HEK293 (cell line): ENCODE measurements at regions not wholly inside any gene's neighbourhood (a gene's known extent, or its start where the extent isn't known, plus 50 kb on each side); places are given as distances from the start of the nearest gene placed in this dataset.

Experiments
- CTCF ChIA-PET: fragments of 350-600 bp; formaldehyde crosslinking; extraction: SDS; loops from one replicate; lab custom pipeline; 2021; ENCODE audit warnings: antibody characterized with exemption; lab: Yijun Ruan, JAX
- POLR2A ChIA-PET: fragments of 300-600 bp; formaldehyde crosslinking; extraction: SDS; loops from one replicate; lab custom pipeline; 2020; ENCODE audit warnings: antibody characterized with exemption, inconsistent platforms; lab: Yijun Ruan, JAX
- H3K27ac ChIP-seq: fragments of 200-500 bp; sonication (Bioruptor generic); 2 replicates; pipeline ENCODE4 v1.5.1; 2014; ENCODE audit warnings: low read depth, low read length, control low read depth, inconsistent platforms; ENCODE audit errors: extremely low read depth
- H3K36me3 ChIP-seq, 2 experiments: fragments of 200-500 bp in 1 of 2; sonication (Bioruptor generic) in 1 of 2; 1 replicate in 1 of 2; 2 replicates in 1 of 2; pipeline ENCODE4 v1.5.1; 2014 to 2017; ENCODE audit warnings: inconsistent platforms in 2 of 2, low read length in 2 of 2; ENCODE audit not compliant: control insufficient read depth in 2 of 2, insufficient read depth in 1 of 2
- H3K4me1 ChIP-seq: fragments of 200-500 bp; sonication (Bioruptor generic); 2 replicates; pipeline ENCODE4 v1.5.1; 2014; ENCODE audit warnings: mild to moderate bottlenecking, low read length, inconsistent platforms; ENCODE audit not compliant: control insufficient read depth, insufficient read depth
- H3K4me3 ChIP-seq: 2 replicates; pipeline ENCODE4 v1.5.1; 2011; ENCODE audit warnings: low read depth, mild to moderate bottlenecking, control low read depth, low read length, moderate library complexity
- H3K9me3 ChIP-seq: fragments of 200-500 bp; sonication (Bioruptor generic); 2 replicates; pipeline ENCODE4 v1.5.1; 2014; ENCODE audit warnings: low read depth, low read length, inconsistent platforms; ENCODE audit not compliant: control insufficient read depth, insufficient read depth
- KLF8 ChIP-seq: fragments of 450-650 bp; formaldehyde crosslinking; IDR thresholded peaks from 2 replicates; pipeline ENCODE4 v1.5.1; 2016; ENCODE audit warnings: missing biosample characterization, missing genetic modification characterization
- MYNN ChIP-seq: fragments of 450-650 bp; formaldehyde crosslinking; IDR thresholded peaks from 2 replicates; pipeline ENCODE4 v1.5.1; 2016; ENCODE audit warnings: missing biosample characterization, missing genetic modification characterization, borderline replicate concordance
- PRDM1 ChIP-seq: fragments of 450-650 bp; formaldehyde crosslinking; IDR thresholded peaks from 2 replicates; pipeline ENCODE4; 2016; ENCODE audit warnings: missing biosample characterization, missing genetic modification characterization
- ZBTB26 ChIP-seq: fragments of 450-650 bp; formaldehyde crosslinking; optimal IDR thresholded peaks from 2 replicates; pipeline ENCODE3; 2016; ENCODE audit warnings: missing biosample characterization, mild to moderate bottlenecking, missing genetic modification characterization
- ZFHX2 ChIP-seq: fragments of 450-650 bp; formaldehyde crosslinking; conservative IDR thresholded peaks from 2 replicates; pipeline ENCODE4 v1.5.1; 2016; ENCODE audit warnings: missing biosample characterization, missing genetic modification characterization
- ZIC2 ChIP-seq: fragments of 450-650 bp; formaldehyde crosslinking; IDR thresholded peaks from 2 replicates; pipeline ENCODE4 v1.5.1; 2016; ENCODE audit warnings: missing biosample characterization, missing genetic modification characterization
- ZNF133 ChIP-seq: fragments of 450-650 bp; formaldehyde crosslinking; IDR thresholded peaks from 2 replicates; pipeline ENCODE4 v1.5.1; 2016; ENCODE audit warnings: missing biosample characterization, missing genetic modification characterization
- ZNF146 ChIP-seq: fragments of 450-650 bp; formaldehyde crosslinking; IDR thresholded peaks from 2 replicates; pipeline ENCODE4 v1.5.1; 2016; ENCODE audit warnings: missing biosample characterization, missing genetic modification characterization
- ZNF155 ChIP-seq: fragments of 450-650 bp; formaldehyde crosslinking; IDR thresholded peaks from 2 replicates; pipeline ENCODE4 v1.5.1; 2016; ENCODE audit warnings: missing biosample characterization, missing genetic modification characterization
- ZNF16 ChIP-seq: fragments of 450-650 bp; formaldehyde crosslinking; IDR thresholded peaks from 2 replicates; pipeline ENCODE4 v1.5.1; 2016; ENCODE audit warnings: low read depth, missing biosample characterization, missing genetic modification characterization
- ZNF184 ChIP-seq: fragments of 450-650 bp; IDR thresholded peaks from 2 replicates; pipeline ENCODE4 v1.5.1; 2018; ENCODE audit warnings: missing biosample characterization, mild to moderate bottlenecking, missing genetic modification characterization
- ZNF239 ChIP-seq: fragments of 450-650 bp; formaldehyde crosslinking; IDR thresholded peaks from 2 replicates; pipeline ENCODE4 v1.5.1; 2016; ENCODE audit warnings: missing biosample characterization, missing genetic modification characterization
- ZNF473 ChIP-seq: fragments of 450-650 bp; formaldehyde crosslinking; IDR thresholded peaks from 2 replicates; pipeline ENCODE4 v1.5.1; 2017; ENCODE audit warnings: missing biosample characterization, missing genetic modification characterization
- ZNF530 ChIP-seq: fragments of 450-650 bp; formaldehyde crosslinking; IDR thresholded peaks from 2 replicates; pipeline ENCODE4 v1.5.1; 2016; ENCODE audit warnings: low read depth, missing biosample characterization, missing genetic modification characterization
- ZNF624 ChIP-seq: fragments of 450-650 bp; formaldehyde crosslinking; IDR thresholded peaks from 2 replicates; pipeline ENCODE4 v1.5.1; 2017; ENCODE audit warnings: missing biosample characterization, missing genetic modification characterization
- ZSCAN4 ChIP-seq: fragments of 450-650 bp; formaldehyde crosslinking; IDR thresholded peaks from 2 replicates; pipeline ENCODE4 v1.5.1; 2017; ENCODE audit warnings: missing biosample characterization, missing genetic modification characterization
- ZSCAN5A ChIP-seq: fragments of 450-650 bp; formaldehyde crosslinking; IDR thresholded peaks from 2 replicates; pipeline ENCODE4 v1.5.1; 2016; ENCODE audit warnings: missing biosample characterization, missing genetic modification characterization
- TF ChIP-seq, protein P1 (sequence below): fragments of 450-650 bp; formaldehyde crosslinking; IDR thresholded peaks from 2 replicates; pipeline ENCODE4 v1.5.1; 2016; ENCODE audit warnings: missing biosample characterization, missing genetic modification characterization
- TF ChIP-seq, protein P2 (sequence below): fragments of 450-650 bp; IDR thresholded peaks from 2 replicates; pipeline ENCODE4 v1.5.1; 2018; ENCODE audit warnings: missing biosample characterization, mild to moderate bottlenecking, missing genetic modification characterization
- TF ChIP-seq, protein P3 (sequence below): fragments of 450-650 bp; formaldehyde crosslinking; IDR thresholded peaks from 2 replicates; pipeline ENCODE4 v1.5.1; 2016; ENCODE audit warnings: missing biosample characterization, missing genetic modification characterization
- TF ChIP-seq, protein P4 (sequence below): fragments of 450-650 bp; formaldehyde crosslinking; IDR thresholded peaks from 2 replicates; pipeline ENCODE4; 2016; ENCODE audit warnings: missing biosample characterization, missing genetic modification characterization

DNA sequence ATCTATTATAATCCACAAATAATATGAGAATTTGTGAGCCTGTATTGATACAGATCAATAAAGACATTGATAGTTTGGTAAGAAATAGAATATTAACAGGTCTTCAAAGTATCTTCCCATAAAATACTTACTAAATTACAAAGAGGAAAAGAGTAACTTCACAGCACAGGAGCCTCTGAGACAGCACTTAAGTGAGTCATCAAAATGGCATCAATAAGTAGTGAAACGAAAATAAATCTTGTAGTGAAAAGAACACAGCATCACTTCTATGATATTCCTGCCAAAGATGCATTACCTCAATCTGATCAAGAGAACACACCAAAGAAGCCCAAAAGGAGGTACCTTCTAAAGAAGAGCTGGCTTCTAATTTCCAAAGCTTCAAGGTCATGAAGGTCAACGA, 116.4 kb downstream of the CBLN2 start:
- H3K4me1 ChIP-seq: no peaks in the 10 kb centered on the region
- no peaks in the 10 kb centered on the region for H3K36me3 ChIP-seq
- no peaks in the 10 kb centered on the region for H3K9me3 ChIP-seq
- ChIA-PET POLR2A (no interaction called here), CTCF (no interaction called here)
- TF ChIP-seq ZNF133 (no peak), KLF8 (tag by site-specific recombination) (no peak), ZNF184 (tag by site-specific recombination) (no peak), ZNF239 (tag by site-specific recombination) (no peak), ZIC2 (no peak), ZFHX2 (tag by site-specific recombination) (no peak)
- no peak overlapping the region for H3K4me3 ChIP-seq
- no peak overlapping the region for H3K27ac ChIP-seq

DNA sequence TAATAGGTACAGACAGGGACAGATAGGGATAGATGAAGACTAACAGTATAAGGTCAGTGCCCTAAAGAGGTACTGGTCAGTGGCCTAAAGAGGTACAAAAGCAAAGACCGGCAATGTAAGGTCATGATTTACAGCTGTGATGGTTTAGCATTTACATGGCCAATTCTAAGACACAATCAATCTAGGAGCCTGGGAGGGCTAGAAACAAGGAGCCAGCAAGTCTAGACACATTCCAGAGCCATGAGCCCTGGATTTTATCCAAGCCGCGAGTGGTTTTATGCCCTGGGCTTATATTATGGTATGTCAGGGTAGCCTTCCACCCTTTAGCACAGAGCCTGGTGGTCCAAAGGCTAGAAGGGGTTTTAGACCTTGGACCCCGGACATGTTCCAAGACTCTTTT, 124.2 kb downstream of the CBLN2 start:
- TF ChIP-seq ZNF473 (no peak), ZBTB26 (tag by site-specific recombination) (no peak), PRDM1 (tag by site-specific recombination) (no peak)
- TF ChIP-seq, protein P1, sequence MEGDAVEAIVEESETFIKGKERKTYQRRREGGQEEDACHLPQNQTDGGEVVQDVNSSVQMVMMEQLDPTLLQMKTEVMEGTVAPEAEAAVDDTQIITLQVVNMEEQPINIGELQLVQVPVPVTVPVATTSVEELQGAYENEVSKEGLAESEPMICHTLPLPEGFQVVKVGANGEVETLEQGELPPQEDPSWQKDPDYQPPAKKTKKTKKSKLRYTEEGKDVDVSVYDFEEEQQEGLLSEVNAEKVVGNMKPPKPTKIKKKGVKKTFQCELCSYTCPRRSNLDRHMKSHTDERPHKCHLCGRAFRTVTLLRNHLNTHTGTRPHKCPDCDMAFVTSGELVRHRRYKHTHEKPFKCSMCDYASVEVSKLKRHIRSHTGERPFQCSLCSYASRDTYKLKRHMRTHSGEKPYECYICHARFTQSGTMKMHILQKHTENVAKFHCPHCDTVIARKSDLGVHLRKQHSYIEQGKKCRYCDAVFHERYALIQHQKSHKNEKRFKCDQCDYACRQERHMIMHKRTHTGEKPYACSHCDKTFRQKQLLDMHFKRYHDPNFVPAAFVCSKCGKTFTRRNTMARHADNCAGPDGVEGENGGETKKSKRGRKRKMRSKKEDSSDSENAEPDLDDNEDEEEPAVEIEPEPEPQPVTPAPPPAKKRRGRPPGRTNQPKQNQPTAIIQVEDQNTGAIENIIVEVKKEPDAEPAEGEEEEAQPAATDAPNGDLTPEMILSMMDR (tag by site-specific recombination): no peak
- Histone ChIP-seq H3K4me1 (no peaks in the 10 kb centered on the region), H3K36me3 (no peaks in the 10 kb centered on the region), H3K4me3 (no peak overlapping the region), H3K9me3 (no peaks in the 10 kb centered on the region), H3K27ac (no peak overlapping the region)
- ChIA-PET CTCF (no interaction called here), POLR2A (no interaction called here)

DNA sequence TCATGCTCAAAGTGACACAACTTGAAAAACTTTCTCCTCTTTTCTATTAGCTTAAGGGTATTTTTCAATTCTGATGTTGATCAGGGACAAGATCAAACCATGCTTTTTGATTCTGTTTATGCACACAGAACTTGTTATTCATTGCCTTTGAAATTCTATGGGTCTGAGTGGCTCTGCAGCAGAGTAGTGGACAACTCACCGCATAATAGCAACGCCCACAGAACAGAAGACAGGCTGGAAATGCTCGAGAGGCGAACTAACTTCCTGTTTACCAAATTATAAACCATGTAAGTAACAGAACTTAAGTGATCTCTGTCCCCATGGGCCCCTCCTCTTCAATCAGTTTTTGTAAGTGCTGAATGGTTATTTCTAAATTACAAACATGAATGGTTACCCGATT, 131.2 kb downstream of the CBLN2 start:
- Histone ChIP-seq H3K27ac (no peak overlapping the region), H3K4me3 (no peak overlapping the region), H3K4me1 (no peaks in the 10 kb centered on the region), H3K36me3 (no peaks in the 10 kb centered on the region), H3K9me3 (no peaks in the 10 kb centered on the region)
- POLR2A ChIA-PET: no interaction called here
- CTCF ChIA-PET: no interaction called here
- TF ChIP-seq ZNF473: no peak
- no peak for TF ChIP-seq ZNF16 (tag by site-specific recombination)
- no peak for TF ChIP-seq ZNF146
- TF ChIP-seq, protein P2, sequence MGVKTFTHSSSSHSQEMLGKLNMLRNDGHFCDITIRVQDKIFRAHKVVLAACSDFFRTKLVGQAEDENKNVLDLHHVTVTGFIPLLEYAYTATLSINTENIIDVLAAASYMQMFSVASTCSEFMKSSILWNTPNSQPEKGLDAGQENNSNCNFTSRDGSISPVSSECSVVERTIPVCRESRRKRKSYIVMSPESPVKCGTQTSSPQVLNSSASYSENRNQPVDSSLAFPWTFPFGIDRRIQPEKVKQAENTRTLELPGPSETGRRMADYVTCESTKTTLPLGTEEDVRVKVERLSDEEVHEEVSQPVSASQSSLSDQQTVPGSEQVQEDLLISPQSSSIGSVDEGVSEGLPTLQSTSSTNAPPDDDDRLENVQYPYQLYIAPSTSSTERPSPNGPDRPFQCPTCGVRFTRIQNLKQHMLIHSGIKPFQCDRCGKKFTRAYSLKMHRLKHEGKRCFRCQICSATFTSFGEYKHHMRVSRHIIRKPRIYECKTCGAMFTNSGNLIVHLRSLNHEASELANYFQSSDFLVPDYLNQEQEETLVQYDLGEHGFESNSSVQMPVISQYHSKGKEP (tag by site-specific recombination): no peak
- TF ChIP-seq ZNF530 (tag by site-specific recombination): no peak
- TF ChIP-seq, protein P3, sequence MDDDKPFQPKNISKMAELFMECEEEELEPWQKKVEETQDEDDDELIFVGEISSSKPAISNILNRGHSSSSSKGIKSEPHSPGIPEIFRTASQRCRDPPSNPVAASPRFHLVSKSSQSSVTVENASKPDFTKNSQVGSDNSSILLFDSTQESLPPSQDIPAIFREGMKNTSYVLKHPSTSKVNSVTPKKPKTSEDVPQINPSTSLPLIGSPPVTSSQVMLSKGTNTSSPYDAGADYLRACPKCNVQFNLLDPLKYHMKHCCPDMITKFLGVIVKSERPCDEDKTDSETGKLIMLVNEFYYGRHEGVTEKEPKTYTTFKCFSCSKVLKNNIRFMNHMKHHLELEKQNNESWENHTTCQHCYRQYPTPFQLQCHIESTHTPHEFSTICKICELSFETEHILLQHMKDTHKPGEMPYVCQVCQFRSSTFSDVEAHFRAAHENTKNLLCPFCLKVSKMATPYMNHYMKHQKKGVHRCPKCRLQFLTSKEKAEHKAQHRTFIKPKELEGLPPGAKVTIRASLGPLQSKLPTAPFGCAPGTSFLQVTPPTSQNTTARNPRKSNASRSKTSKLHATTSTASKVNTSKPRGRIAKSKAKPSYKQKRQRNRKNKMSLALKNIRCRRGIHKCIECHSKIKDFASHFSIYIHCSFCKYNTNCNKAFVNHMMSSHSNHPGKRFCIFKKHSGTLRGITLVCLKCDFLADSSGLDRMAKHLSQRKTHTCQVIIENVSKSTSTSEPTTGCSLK (tag by site-specific recombination): no peak
- no peak for TF ChIP-seq ZSCAN4 (tag by site-specific recombination)
- TF ChIP-seq MYNN (tag by site-specific recombination): no peak
- no peak for TF ChIP-seq ZSCAN5A (tag by site-specific recombination)
- TF ChIP-seq ZNF133: no peak
- TF ChIP-seq ZNF155: no peak
- no peak for TF ChIP-seq ZNF624
- TF ChIP-seq, protein P4, sequence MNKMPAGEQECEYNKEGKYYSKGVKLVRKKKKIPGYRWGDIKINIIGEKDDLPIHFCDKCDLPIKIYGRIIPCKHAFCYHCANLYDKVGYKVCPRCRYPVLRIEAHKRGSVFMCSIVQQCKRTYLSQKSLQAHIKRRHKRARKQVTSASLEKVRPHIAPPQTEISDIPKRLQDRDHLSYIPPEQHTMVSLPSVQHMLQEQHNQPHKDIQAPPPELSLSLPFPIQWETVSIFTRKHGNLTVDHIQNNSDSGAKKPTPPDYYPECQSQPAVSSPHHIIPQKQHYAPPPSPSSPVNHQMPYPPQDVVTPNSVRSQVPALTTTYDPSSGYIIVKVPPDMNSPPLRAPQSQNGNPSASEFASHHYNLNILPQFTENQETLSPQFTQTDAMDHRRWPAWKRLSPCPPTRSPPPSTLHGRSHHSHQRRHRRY (tag by site-specific recombination): no peak
